ENCODE measurements at regions not wholly inside any gene's neighbourhood (a gene's known extent, or its start where the extent isn't known, plus 50 kb on each side); places are given as distances from the start of the nearest gene placed in this dataset.

- TF ChIP-seq CTCF (IDR thresholded peaks at IDR 0.05) (no peak), EZH2 (IDR thresholded peaks at IDR 0.05; ENCODE audit: borderline replicate concordance, insufficient read depth, low read depth, low read length, poor library complexity, severe bottlenecking) (no peak)
Measured at GRCh38 chr1:37147906-37148305, 113.6 kb upstream of the GRIK3 start.
